ENCODE measurements at regions not wholly inside any gene's neighbourhood (a gene's known extent, or its start where the extent isn't known, plus 50 kb on each side); places are given as distances from the start of the nearest gene placed in this dataset.

DNA sequence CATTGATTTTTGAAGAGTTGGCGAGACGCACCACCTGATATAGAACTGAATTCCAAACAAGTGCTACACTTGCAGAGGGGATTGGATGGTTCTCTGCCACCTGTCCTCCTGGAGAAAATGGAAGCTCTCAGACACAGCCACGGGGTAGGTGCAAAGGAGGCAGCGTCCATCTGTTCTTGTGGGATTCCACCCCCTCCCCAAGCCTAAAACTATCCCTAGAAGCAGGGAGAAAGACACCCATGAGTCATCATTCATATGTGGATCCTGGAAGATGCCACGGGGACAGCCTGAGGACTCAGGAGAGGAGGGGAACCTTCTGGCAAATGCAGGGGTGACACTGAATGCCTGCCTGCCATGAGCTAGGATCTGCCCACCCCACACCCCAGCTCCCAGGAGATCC lies 171.3 kb upstream of the CST7 start:
- no peak for DNase-seq (ENCODE audit: low spot score)

DNA sequence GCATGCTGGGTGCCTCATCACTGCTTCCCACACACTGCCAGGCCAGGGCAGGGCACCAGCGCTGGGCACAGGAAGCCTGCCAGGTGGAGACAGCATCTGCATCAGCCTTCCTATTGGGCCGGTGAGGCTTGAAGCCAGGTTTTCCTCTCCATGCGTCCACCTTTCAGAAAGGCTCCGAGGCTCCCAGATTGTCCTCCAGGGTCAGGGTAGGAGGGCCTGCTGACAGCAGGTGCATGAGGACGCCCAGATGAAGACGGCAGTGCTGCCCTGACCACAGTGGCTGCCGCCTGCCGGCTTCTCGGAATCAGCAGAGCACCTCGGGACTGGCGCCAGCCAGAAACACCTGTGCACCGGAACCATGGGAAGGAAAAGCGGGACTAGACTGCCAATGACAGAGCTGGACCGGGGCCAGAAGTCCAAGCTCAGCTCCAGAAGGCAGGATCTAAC lies 170.5 kb upstream of the CST7 start:
- DNase-seq (ENCODE audit: low spot score): no peak

DNA sequence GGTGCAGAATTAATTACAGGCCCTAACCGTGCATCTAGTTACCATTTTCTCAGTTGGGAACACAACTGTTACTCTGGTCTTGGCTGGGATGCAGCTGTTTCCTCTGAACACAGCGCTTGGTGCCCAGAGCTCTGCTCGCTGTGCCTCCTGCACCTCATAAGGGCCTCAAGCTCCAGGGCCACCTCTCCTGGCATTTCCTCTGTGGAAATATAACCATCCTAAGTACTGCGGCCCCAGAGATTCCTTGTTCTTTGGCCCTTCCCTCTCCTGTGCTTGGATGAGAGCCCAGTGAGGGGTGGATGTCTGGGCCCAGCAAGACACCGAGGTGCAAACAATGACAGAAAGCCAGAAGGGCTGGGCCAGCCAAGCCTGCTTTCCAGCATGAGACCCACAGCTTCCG lies 169.9 kb upstream of the CST7 start:
- no peak for DNase-seq (ENCODE audit: low spot score)

DNA sequence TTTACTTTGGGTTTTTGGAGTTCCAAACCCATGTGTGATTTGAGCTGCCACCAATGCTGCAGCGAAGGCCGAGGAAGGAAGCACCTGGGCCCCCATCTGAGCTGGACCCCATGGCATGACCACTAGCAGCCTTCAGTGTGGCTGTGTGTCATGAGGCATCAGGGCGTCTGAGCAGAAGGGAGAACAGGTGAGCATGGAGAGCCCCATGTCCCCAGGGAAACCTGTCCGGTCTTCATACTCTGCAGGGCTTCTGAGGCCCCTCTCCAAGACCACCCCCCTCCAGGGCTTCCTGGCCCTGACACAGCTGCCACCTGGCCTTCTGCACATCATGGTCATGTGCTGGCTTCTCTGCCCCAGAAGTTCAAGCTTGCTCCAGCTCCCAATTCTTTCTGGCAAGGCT lies 169.1 kb upstream of the CST7 start:
- no peak for DNase-seq (ENCODE audit: low spot score)

DNA sequence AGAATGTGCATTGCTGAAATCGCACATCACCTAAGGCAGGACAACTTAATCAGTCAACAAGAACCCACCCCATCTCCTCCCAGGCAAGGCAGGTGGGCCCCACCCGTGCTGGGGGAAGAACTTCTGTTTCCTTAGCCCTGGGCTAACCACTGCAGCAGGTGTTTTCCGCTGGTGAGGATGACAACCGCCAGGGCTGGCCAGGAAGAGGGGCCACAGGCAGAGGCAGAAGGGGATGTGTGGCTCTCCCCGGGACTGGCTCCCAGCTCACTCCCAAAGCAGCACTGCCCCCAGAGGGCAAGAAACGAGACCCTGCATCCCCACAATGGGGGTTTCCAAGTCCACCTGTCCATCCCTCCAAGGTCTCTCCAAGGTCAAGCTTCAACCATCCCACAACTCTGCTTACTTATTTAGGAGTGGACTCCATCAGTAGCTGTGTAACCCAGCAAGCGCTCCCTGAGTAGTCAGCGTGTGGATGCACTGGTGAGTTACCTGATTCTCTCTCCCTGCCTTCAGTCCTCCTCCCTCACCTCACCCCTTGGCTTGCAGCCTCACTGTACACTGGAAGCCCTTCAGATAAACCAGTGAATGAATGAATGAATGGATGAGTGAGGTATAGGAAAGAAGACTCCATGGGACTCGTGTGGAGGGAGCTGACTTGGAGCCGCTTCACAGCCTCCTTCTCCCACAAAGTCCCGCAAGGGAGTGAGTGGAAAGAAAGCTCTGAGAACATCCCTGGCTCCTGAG lies 168.2 kb upstream of the CST7 start:
- DNase-seq (ENCODE audit: low spot score): no peak

DNA sequence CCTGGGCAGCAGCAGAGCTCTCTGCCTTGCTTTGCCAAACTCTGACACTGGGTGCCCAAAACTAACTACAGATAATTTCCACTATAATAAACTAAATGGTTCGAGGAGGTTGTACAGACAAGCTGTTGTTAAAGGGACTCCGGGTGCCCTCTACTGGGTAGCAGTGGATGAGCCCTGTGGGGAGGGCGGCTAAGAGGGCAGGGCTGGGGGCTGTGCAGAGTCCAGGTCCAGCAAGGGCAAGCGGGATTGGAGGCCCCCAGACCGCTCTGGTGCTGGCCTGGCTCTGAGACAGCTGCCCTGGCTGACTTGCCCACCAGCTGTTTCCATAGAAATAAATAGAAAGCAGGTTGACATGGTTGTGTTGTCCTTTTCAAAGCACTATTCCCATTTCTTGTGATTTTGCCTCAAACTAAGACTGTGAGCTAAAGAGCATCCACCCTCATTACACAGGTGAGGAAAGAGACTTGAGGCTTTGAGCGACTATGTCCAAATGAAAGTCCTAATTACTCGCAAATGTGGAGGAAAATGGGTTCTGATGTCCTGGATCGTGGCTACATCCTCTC lies 167.6 kb upstream of the CST7 start:
- peak; percentile 27 for DNase-seq (ENCODE audit: low spot score)

DNA sequence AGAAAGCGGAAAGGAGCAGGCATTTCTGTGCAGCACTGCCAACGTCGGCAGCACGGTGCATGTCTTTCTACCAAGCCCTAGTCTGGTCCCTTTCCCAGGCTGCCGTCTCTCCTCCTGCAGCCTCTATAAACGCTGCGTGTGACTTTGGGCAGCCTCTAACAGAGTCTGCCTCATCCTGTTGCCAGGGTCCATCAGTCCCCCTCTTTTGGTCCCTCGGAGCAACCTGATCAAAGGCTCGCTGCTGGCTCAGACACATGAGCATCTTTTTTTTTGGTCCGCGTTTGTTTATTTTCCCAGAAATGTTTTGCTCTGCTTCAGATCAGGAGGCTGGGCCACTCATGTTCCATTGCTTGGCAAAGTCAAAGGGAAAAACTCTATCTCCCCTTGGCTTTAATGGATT lies 166.8 kb upstream of the CST7 start:
- no peak for DNase-seq (ENCODE audit: low spot score)

DNA sequence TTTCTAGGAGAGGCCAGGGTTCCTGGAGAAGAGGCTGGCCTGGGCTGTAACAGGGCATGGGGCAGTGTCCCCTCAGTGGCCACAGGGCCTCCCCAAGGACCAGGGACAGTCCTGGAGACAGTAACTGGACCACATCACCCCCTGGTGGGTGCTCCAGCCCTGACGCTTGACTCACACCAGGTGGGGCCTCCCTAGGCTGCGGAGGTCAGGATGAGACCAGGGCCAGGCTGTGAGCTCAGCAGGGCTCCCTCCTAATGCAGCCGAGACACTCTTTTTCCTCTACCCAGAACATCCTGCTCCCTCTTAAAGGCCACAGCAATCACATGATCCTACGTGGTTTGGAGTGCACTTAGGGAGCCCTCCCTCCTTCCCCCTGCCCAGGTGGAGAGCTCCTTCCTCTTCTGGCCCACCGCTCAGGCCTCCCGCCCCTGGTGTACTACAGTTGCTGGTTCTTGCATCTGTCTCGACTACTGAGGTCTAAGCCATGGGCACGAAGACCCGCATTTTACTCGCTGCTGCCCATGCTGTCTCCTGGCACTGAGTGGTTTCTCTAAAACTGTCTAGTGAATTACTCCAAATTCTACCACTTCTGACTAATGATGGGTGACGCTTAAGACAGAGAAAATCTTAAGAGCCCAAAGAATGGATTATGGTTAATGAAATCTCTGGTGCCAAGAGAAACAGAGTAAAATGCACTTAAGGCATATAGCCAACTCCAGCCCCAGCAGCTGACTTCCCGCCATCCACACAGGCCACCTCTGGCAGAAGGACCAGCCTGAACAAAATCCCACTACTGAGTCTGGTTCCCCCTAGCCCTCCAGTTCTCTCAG lies 166.1 kb upstream of the CST7 start:
- no peak for DNase-seq (ENCODE audit: low spot score)

DNA sequence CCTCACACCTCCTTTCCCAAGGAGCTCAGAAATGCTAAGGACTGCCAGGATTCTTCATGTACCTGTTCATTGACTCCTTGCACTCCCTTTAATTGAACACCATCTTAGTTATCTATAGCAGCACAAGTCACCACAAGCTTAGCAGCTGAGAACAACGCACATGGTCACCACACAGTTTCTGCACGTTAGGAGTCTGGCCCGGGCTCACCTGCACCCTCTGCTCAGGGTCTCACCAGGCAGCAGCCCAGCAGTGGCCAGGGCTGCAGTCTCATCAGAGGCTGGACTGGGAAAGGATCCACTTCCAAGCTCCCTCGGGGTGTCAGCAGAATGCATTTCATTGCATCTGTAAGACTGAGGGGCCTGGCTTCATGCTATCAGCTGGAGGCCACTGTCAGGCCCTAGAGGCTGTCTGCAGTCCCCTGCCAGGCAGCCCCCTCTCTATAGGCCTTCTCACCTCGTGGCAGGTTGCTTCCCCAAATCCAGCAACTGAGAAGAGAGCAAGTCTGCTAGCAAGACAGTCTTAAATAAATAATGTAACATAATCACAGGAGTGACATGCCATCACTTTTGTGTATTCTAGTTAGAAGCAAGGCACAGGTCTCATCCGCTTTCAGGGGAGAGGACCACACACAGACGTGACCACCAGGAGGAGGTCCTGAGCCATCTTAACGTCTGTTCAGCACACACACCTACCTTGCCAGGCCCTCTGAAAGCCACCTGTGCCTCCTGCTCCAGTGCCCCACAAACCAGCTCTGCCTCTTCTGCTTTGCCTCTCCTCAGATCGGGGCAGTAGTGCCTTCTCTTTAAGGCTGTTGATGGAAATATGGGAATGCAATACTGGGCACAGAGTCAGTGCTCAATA lies 165.2 kb upstream of the CST7 start:
- no peak for DNase-seq (ENCODE audit: low spot score)

DNA sequence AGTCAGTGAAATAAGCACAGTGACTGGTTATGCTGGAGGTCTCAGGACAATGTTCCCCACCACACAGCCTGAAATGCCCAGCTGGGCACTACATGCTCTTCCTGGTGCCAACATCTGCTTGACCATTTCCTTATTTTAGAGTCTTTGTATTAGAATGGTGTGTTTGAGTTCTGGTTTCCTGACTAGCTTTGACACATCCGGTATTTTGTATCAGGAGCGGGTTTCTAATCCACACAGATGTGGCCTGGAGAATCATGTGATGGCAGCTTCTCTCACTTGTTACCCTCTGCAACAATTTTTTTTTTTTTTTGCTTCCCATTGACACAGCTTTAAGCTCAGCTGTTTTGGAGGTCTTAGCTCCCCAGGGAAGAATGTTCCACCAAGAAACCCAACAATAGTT lies 164.5 kb upstream of the CST7 start:
- DNase-seq (ENCODE audit: low spot score): peak; percentile 36

DNA sequence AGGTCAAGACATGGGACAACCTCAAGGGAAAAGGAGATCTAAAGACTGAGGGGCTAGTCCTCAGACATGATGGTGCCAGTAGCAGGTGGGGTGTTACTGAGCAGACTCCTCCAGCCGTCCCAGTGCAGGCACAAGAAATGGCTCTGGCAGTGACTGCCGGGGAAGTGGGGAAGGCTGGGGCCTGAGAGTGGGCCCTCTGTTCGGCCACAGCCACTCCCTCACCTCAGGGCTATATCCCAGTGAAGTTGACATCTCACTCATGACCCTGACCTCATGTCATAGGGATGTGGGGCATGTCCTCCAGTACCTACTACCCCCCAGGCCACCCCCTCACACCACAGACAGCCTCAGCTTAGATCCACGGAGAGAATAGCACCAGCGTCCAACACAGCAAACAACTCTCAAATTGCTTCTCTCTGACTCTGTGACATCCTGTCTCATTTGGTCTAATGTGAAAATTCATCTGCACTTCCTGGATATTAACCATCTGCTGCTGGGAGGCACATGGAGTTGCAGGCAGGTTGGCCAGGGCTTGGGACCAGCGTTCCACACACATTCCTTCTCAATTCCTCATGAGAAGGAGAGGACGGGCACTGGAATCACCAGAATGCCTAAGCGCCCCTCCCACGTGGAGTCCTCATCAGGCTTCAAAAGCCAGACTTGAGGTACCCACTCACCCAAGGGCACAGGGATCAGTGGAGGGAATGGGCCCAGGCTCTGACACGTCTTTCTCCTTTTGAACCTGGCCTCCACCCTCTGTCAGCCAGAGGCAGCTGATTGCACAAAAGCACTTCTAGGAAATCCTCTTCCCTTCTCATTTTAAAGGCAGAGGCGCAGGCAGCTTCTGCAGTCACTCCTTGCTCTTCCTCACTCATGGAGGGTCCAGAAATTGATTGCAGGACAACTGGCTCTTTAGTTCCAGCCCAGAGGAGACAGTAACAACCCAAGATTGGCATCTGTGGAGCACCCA lies 163.6 kb upstream of the CST7 start:
- DNase-seq (ENCODE audit: low spot score): peak; percentile 69

DNA sequence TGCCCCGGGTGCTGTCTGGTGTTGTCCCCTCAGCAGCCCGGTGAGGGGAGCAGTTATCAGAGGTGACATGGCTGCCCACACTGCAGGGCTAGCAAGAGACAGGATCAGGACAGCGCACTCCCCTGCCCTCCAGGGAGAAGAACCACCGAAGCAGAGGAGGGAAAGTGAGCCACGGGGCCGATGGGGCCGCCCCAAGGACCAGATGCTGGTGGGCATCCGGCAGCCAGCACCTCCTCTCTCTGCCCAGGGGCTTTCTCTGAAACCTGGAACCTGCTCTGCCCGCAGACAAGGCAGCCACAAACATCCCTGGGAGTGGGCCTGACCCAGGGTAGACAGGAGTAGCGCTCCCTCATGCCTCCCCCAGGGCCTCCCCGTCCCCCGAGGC lies 163.0 kb upstream of the CST7 start:
- no peak for DNase-seq (ENCODE audit: low spot score)

DNA sequence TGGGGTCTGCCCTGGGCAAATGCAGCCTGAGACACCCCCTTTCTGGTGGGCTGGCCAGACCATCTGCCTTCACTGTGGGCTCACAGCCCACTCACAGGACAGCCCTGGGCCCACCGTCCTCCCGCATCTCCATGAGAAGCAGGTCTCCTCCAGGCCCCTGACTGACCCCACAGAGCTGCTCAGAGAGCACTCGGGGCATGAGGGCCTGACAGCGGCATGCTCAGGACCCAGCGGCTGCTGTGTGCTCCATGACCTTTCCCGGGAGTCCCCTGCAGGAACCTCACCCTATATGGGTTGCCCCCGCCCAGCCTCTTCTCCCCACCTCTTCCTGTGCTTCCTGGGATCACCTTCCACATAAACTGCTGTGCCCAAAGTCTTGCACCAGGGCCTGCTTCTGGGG lies 162.4 kb upstream of the CST7 start:
- no peak for DNase-seq (ENCODE audit: low spot score)

DNA sequence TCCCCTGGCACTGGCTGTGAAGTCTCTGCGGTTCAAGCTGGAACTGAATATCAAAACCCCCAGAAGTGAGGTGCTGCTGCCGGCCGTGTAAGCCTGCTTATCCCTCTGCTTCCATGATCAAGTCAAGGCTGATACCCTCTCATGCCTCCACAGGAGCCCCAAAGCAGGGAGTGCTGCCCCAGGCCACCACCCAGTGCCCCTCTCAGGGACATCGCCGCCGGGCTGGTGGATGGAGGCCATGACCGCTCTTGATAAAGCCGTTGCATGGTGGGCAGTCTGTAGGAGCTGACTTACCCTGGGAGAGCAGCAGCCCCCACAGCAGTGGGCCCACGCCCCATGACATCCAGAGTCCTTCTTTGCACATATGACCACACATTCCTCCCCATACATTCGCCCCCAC lies 162.0 kb upstream of the CST7 start:
- DNase-seq (ENCODE audit: low spot score): no peak

DNA sequence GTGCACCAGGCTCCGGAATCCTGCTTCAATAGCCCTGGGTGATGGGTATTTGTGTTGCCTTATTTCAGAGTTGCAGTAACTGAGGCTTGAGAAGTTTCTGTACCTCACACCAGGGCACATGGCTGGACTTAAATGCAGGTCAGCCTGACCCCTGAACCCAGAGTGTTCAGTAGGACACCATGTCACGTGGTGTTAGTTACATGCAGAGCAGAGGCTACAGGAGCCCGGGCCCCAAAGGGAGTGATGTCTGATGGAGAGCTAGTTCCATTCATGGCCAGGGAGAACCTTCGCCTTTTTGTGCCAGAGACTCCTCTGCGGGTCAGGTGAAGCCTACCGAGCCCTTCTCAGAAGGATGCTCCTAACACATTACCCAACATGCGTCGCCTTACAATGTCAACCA lies 161.4 kb upstream of the CST7 start:
- DNase-seq (ENCODE audit: low spot score): no peak

DNA sequence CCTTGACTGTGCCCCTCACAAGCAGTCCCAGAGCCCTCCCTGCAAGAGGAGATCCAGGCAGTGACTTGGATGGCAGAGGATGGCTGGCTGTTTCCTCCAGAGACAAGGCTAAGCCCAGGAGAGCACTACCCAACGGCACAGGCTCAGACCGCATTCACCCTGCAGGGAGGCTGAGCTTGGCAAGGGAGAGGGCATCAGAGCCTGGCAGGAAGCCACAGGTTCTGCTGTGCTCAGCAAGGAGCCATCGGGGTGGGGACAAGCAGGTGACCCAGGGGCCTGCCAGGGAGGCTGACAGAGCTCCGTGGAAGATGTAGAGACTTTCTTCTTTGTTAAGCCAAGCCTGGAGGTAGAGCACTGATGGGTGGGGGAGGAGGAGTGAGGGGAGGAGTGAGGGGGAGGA lies 159.2 kb upstream of the CST7 start:
- no peak for DNase-seq (ENCODE audit: low spot score)

DNA sequence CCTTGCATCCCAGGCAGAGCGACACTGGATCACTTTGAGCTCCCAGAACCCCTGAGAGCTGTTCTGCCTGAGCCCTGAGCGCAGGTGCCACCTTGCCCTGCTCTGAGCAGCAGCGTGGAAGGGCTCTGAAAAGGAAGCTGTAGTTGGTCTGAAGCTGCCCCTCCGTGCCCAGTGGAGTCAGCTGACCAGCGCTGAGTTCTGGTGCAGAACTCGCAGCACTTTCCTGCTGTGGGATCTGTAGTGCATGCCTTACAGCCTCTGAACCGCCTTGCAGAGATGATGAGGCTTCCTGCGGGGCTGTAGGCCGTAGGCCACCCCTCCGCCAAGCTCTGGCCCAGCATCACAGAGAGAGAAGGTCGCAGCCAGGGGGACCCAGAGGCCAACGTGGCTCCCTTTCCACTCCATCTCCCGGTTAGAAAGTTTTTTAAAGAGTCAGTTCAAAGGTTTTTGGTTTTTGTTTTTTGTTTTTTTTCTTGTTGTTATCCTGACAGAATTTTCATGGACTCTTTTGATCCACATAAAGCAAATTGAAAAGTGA lies 158.3 kb upstream of the CST7 start:
- DNase-seq (ENCODE audit: low spot score): no peak

DNA sequence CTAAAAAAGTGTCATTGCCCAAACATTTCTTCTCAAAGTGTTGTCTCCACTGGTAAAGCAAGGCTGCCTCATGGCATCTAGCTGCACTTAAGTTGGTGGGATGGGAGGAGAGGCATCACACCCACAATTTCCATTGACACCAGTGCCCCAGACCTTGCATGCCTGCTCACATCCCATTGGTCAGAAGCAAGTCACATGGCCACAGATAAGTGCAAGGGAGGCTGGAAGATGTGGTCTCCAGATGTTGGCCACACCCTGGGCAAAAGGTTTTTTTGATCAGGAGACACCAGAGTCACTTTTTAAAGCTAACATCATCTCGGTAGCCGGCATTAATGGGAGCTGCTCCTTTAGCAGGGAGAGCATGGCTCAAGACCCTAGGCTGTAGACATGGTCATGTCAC lies 157.1 kb upstream of the CST7 start:
- DNase-seq (ENCODE audit: low spot score): no peak

DNA sequence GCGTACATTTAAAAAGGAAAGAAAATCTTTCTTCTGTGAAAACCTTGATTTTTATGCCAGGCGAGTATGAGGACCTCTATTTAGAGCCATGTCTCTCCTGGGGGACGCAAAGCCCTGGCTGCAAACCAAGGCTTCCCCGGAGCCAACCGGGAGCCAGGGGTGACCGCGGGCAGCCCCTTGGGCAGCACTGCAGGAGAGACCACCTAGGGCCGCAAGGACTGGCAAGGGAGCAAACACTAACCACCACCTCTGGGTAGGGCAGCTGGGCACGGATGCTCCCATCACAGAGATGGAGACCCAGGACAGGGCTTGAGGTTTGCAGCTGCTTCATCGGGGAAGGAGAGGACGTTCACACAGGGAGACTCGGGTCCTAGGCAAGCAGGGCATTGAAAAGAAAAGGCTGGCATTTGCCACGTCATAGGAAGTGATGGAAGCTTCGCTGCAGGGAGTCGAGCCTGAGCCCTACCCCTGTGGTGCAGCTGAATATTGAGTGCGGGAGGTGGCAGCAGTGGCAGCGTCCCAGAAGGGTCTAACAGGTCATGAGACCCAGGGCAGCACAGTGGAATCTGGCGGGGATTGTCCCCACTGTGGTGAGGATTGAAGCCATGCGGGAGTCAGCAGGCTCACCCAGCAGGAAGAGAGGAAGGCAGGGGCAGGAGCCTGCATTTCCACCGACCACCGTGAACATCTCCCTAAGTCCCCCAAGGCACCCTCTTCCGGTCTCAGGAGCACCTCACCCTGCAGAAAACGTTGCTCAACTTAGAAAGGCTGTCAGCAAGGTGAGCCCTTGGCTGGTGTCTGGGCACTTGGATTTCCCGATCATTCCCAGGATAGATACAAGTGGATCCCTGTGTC lies 156.2 kb upstream of the CST7 start:
- no peak for DNase-seq (ENCODE audit: low spot score)

DNA sequence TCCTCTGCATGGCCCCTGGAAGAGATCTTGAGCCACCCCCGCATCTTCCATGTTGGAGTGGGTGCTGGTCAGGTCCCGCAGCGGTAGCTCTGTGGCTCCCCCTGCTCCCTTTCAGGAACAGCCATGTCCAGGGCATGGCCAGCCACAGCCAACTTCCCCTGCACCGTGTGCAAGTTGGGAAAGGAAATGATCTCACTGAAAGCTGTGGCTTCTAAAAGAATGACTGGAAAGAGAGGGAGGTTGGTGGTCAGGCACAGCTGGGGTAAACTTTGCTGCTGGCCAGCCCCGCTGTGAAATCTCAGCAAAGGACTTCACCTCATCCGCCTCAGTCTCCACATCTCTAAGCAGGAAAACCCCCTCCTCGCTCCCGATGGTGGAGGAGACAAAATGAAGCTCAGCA lies 153.6 kb upstream of the CST7 start:
- DNase-seq (ENCODE audit: low spot score): peak; percentile 62

Data from kidney capillary endothelial cell (primary cell).